K562 (cell line): ENCODE measurements at regions not wholly inside any gene's neighbourhood (a gene's known extent, or its start where the extent isn't known, plus 50 kb on each side); places are given as distances from the start of the nearest gene placed in this dataset.

Source experiments
- ATAC-seq: fragments of 200-7000 bp; cut with Tn5 transposase; 3 replicates; pipeline ENCODE4 v1.9.1; 2020; ENCODE audit warnings: moderate library complexity
- BruUV-seq: library from RNA; stranded (reverse); fragments of 400-500 nt; replicated peaks from 2 replicates; lab custom pipeline; 2021; lab: Mats Ljungman, UMichigan
- CTCF ChIA-PET: fragments of 300-600 bp; formaldehyde crosslinking; extraction: SDS; loops from one replicate; lab custom pipeline; 2021; ENCODE audit warnings: low intra/inter-chr PET ratio; lab: Yijun Ruan, JAX
- POLR2A ChIA-PET: fragments of 300-600, 350-650 bp; sonication (Branson Sonifier 250); formaldehyde crosslinking; extraction: SDS; loops from one replicate; lab custom pipeline; 2021; ENCODE audit warnings: antibody characterized with exemption, inconsistent platforms; lab: Yijun Ruan, JAX
- DNase-seq, 4 experiments: peaks; one replicate each; pipeline versions ENCODE4 v3.0.0 to v3.0.0-alpha.2; 2011 to 2018; ENCODE audit warnings: low spot score in 3 of 4, mixed read lengths in 3 of 4; ENCODE audit errors: extremely low read depth in 1 of 4
- FAIRE-seq: peaks from 2 replicates; lab custom pipeline; 2011; peaks lifted over from hg19 to GRCh38; lab: Jason Lieb, UNC
- H2AFZ ChIP-seq: 2 replicates; pipeline ENCODE4 v1.6.0; 2011; ENCODE audit warnings: low read depth, low read length, control low read depth, inconsistent platforms
- H3K27ac ChIP-seq: fragments of 200-600 bp; 3 replicates; pipeline ENCODE4 v1.8.0; 2011; ENCODE audit warnings: low read depth, mild to moderate bottlenecking, control low read depth, inconsistent platforms, low read length, moderate library complexity, mixed read lengths; ENCODE audit errors: extremely low read depth
- H3K27me3 ChIP-seq, 2 experiments: fragments of 300-600 bp in 1 of 2; 2 replicates in 1 of 2; 3 replicates in 1 of 2; pipeline versions ENCODE4 v1.6.0 to v1.8.0; 2011; ENCODE audit warnings: inconsistent platforms in 2 of 2, low read length in 2 of 2, mild to moderate bottlenecking in 1 of 2, mixed read lengths in 1 of 2, moderate library complexity in 1 of 2; ENCODE audit not compliant: control insufficient read depth in 2 of 2, insufficient read depth in 2 of 2
- H3K36me3 ChIP-seq: fragments of 300-600 bp; 3 replicates; pipeline ENCODE4 v1.8.0; 2011; ENCODE audit warnings: mild to moderate bottlenecking, low read length, inconsistent platforms; ENCODE audit not compliant: control insufficient read depth, insufficient read depth
- H3K4me1 ChIP-seq, 2 experiments: fragments of 200-600 bp in 1 of 2; replicated peaks in 1 of 2; 2 replicates in 1 of 2; 3 replicates in 1 of 2; pipeline versions ENCODE4 v1.5.1 to v1.8.0; 2011; ENCODE audit warnings: inconsistent platforms in 2 of 2, low read length in 2 of 2, mild to moderate bottlenecking in 1 of 2, mixed read lengths in 1 of 2, moderate library complexity in 1 of 2; ENCODE audit not compliant: control insufficient read depth in 2 of 2, insufficient read depth in 2 of 2
- H3K4me2 ChIP-seq: 2 replicates; pipeline ENCODE4 v1.6.1; 2011; ENCODE audit warnings: low read length, control low read depth, inconsistent platforms, mixed read lengths; ENCODE audit not compliant: insufficient read depth
- H3K4me3 ChIP-seq: fragments of 200-600 bp; sonication (generic), shearing (Covaris generic); 2 replicates; pipeline ENCODE4 v1.5.1; 2016; ENCODE audit warnings: control low read depth, inconsistent platforms
- H3K79me2 ChIP-seq: fragments of 200-600 bp; 3 replicates; pipeline ENCODE4 v1.8.0; 2011; ENCODE audit warnings: low read length, inconsistent platforms; ENCODE audit not compliant: control insufficient read depth, insufficient read depth
- H3K9ac ChIP-seq, 2 experiments: 2 replicates each; pipeline versions ENCODE4 v1.6.0 to v1.6.1; 2011; ENCODE audit warnings: low read depth in 2 of 2, low read length in 2 of 2, control low read depth in 1 of 2, inconsistent platforms in 1 of 2, mild to moderate bottlenecking in 1 of 2, mixed read lengths in 1 of 2; ENCODE audit not compliant: insufficient read depth in 1 of 2
- H3K9me1 ChIP-seq: one replicate; pipeline ENCODE4 v1.6.0; 2011; ENCODE audit warnings: inconsistent platforms, mild to moderate bottlenecking, low read length, moderate library complexity; ENCODE audit not compliant: control insufficient read depth, insufficient read depth
- H3K9me3 ChIP-seq: replicated peaks from 2 replicates; pipeline ENCODE4 v1.5.1; 2011; ENCODE audit warnings: low read depth, low read length, inconsistent platforms; ENCODE audit not compliant: control insufficient read depth, insufficient read depth
- H4K20me1 ChIP-seq: replicated peaks from 2 replicates; pipeline ENCODE4 v1.6.1; 2011; ENCODE audit warnings: low read length, inconsistent platforms, mixed read lengths; ENCODE audit not compliant: control insufficient read depth, insufficient read depth
- BRCA1 ChIP-seq, 2 experiments: fragments of 450-650 bp in 1 of 2; sonication (generic) in 1 of 2; formaldehyde crosslinking in 1 of 2; IDR thresholded peaks; 2 replicates each; pipeline versions ENCODE4 v1.5.0 to v1.6.1; 2017 to 2020; ENCODE audit warnings: mild to moderate bottlenecking in 1 of 2, missing genetic modification reagents in 1 of 2
- EWSR1 ChIP-seq: fragments of 450-650 bp; IDR thresholded peaks from 2 replicates; pipeline ENCODE4 v1.6.1; 2018; ENCODE audit warnings: borderline replicate concordance, mild to moderate bottlenecking, low read depth, moderate library complexity; ENCODE audit not compliant: partially characterized antibody
- MAZ ChIP-seq, 2 experiments: fragments of 450-650 bp in 1 of 2; sonication (generic) in 1 of 2; formaldehyde crosslinking; IDR thresholded peaks in 1 of 2; conservative IDR thresholded peaks in 1 of 2; 2 replicates each; pipeline versions ENCODE4 v1.4.0 to v1.5.0; 2020; ENCODE audit warnings: mild to moderate bottlenecking in 1 of 2, missing genetic modification reagents in 1 of 2
- NFYB ChIP-seq: IDR thresholded peaks from 2 replicates; pipeline ENCODE4 v1.6.1; 2011; ENCODE audit warnings: mild to moderate bottlenecking, moderate library complexity; ENCODE audit not compliant: insufficient read length; ENCODE audit errors: extremely low read depth
- OTX1 ChIP-seq: fragments of 450-650 bp; formaldehyde crosslinking; IDR thresholded peaks from 2 replicates; pipeline ENCODE4 v1.4.0; 2022; ENCODE audit warnings: mild to moderate bottlenecking
- PHF21A ChIP-seq: fragments of 450-650 bp; IDR thresholded peaks from 2 replicates; pipeline ENCODE4 v1.6.1; 2017; ENCODE audit warnings: low read depth, borderline replicate concordance
- SFPQ ChIP-seq: fragments of 200-400 bp; formaldehyde crosslinking; IDR thresholded peaks from 2 replicates; pipeline ENCODE4 v1.6.1; 2017; ENCODE audit warnings: mild to moderate bottlenecking, low read depth, low read length, moderate library complexity
- SLC30A9 ChIP-seq: fragments of 250-450 bp; sonication (Bioruptor Pico); IDR thresholded peaks from 2 replicates; pipeline ENCODE4 v1.8.0; 2022; ENCODE audit warnings: mild to moderate bottlenecking, moderate library complexity
- WGBS: fragments of 100-300 bp; shearing (Covaris generic); methylation state at CpG from one replicate; pipeline ENCODE4 v1.1.6; 2016; ENCODE audit warnings: low coverage, mixed read lengths; ENCODE audit not compliant: insufficient coverage; ENCODE audit errors: missing lambda C conversion rate; 5-methylcytosine and 5-hydroxymethylcytosine counted together
- in situ Hi-C: fragments of 300-500 bp; cut with MboI; formaldehyde crosslinking; loops from 4 replicates; pipeline ENCODE4 v1.15.0; 2018; ENCODE audit warnings: inconsistent platforms, mixed read lengths
- intact Hi-C: fragments of 100-400 bp; cut with micrococcal nuclease; formaldehyde crosslinking; loops from 2 replicates; pipeline ENCODE4 v1.14.2; 2022

- TF ChIP-seq EWSR1 (no peak), SLC30A9 (no peak), PHF21A (no peak), SFPQ (no peak), MAZ (CRISPR knock-in tag; conservative IDR thresholded peaks at IDR 0.05 in 1 of 2, IDR thresholded peaks at IDR 0.05 in 1 of 2) (no peak), OTX1 (no peak)
- TF ChIP-seq, all 486 proteins: peak for 0
These were observed 484.4 kb upstream of the PCDH20 start (continued) for GRCh38 chr13:61900033-61900432.

- CTCF ChIA-PET, result no interaction called here
- Histone ChIP-seq H3K4me2 (no peak overlapping the region), H3K27ac (no peak overlapping the region), H3K9ac (no peak overlapping the region), H3K4me3 (no peak overlapping the region), H3K36me3 (no peaks in the 10 kb centered on the region), H3K27me3 (no peaks in the 10 kb centered on the region), H3K9me3 (no peaks in the 10 kb centered on the region), H4K20me1 (no peaks in the 10 kb centered on the region), H3K79me2 (no peaks in the 10 kb centered on the region), H2AFZ (no peak overlapping the region), H3K4me1 (no peaks in the 10 kb centered on the region), H3K9me1 (no peaks in the 10 kb centered on the region)
- in situ Hi-C loops, result no loop called here
- 0% methylated on average over 2 of the region's 2 CpGs for WGBS
- DNase-seq (no peak), FAIRE-seq (no peak), ATAC-seq (no peak)
- peak; percentile 95 for TF ChIP-seq BRCA1 (IDR thresholded peaks at IDR 0.05)
- TF ChIP-seq BRCA1 (CRISPR knock-in tag; IDR thresholded peaks at IDR 0.05), result no peak
- no peak for TF ChIP-seq NFYB
- POLR2A ChIA-PET, result no interaction called here
- no TSS peak for BruUV-seq
- intact Hi-C loops, result no loop called here
These were observed 482.6 kb upstream of the PCDH20 start for GRCh38 chr13:61898207-61898606.
